ENCODE measurements at regions not wholly inside any gene's neighbourhood (a gene's known extent, or its start where the extent isn't known, plus 50 kb on each side); places are given as distances from the start of the nearest gene placed in this dataset.
"Not testable (repeated sequence)": the region's sequence is repeated elsewhere in the genome, so short reads cannot be mapped to it uniquely, and the experiment has no call there.

DNA sequence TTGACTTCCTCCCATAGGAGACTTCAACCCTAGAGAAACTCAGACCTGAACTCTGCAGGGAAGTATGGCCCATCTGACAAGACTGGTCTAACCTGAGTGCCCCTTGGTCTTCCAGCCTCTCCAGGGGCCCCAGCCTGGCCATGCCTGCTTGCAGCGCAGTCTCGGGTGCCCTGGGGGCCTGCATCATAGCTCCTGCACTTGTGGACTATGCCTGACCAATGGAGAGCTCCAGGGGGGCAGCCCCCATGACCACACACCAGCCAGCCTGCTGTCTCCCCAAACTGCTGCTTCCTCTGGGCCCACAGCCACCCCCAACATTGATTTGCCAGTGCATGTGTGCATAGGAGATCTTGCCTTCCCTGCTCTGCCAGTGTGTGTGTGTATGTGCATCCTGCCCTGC is 608.6 kb upstream of the MARCKS start:
- no peak for FAIRE-seq
- no peaks in the 10 kb centered on the region for H3K27me3 ChIP-seq (ENCODE audit: control insufficient read depth in 2 of 2, insufficient read depth in 2 of 2, low read length in 2 of 2)
- H3K4me1 ChIP-seq (ENCODE audit: control insufficient read depth, extremely low read depth, insufficient read depth, low read length): no peaks in the 10 kb centered on the region
- H3K9me1 ChIP-seq (replicated peaks; ENCODE audit: control insufficient read depth, extremely low read depth, insufficient read depth, low read length): no peaks in the 10 kb centered on the region
- no peaks in the 10 kb centered on the region for H3K36me3 ChIP-seq (ENCODE audit: control insufficient read depth in 2 of 2, extremely low read depth in 1 of 2, insufficient read depth in 2 of 2, low read length in 2 of 2)
- no peak overlapping the region for H2AFZ ChIP-seq (ENCODE audit: low read depth, low read length)
- intact Hi-C loops (cut with micrococcal nuclease): no loop called here
- POLR2A ChIA-PET: no interaction called here
- H3K27ac ChIP-seq (ENCODE audit: insufficient read depth, low read depth, low read length): no peak overlapping the region
- no peak overlapping the region for H3K4me2 ChIP-seq (ENCODE audit: insufficient read depth, low read length)
- H4K20me1 ChIP-seq (replicated peaks; ENCODE audit: control insufficient read depth, extremely low read depth, insufficient read depth, low read length): no peaks in the 10 kb centered on the region
- no peak overlapping the region for H3K4me3 ChIP-seq (replicated peaks in 1 of 3; ENCODE audit: insufficient read depth in 1 of 3, low read depth in 1 of 3, low read length in 3 of 3)
- no peak for TF ChIP-seq MYC (IDR thresholded peaks at IDR 0.05; ENCODE audit: low read depth, low read length)
- TF ChIP-seq, protein P1, sequence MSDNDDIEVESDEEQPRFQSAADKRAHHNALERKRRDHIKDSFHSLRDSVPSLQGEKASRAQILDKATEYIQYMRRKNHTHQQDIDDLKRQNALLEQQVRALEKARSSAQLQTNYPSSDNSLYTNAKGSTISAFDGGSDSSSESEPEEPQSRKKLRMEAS (IDR thresholded peaks at IDR 0.05; ENCODE audit: insufficient read depth, insufficient read length): no peak
- TF ChIP-seq, protein P2, sequence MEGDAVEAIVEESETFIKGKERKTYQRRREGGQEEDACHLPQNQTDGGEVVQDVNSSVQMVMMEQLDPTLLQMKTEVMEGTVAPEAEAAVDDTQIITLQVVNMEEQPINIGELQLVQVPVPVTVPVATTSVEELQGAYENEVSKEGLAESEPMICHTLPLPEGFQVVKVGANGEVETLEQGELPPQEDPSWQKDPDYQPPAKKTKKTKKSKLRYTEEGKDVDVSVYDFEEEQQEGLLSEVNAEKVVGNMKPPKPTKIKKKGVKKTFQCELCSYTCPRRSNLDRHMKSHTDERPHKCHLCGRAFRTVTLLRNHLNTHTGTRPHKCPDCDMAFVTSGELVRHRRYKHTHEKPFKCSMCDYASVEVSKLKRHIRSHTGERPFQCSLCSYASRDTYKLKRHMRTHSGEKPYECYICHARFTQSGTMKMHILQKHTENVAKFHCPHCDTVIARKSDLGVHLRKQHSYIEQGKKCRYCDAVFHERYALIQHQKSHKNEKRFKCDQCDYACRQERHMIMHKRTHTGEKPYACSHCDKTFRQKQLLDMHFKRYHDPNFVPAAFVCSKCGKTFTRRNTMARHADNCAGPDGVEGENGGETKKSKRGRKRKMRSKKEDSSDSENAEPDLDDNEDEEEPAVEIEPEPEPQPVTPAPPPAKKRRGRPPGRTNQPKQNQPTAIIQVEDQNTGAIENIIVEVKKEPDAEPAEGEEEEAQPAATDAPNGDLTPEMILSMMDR (IDR thresholded peaks at IDR 0.05; ENCODE audit: extremely low read depth in 1 of 2, insufficient read depth in 1 of 2, low read depth in 1 of 2, low read length in 2 of 2): no peak
- no peak for TF ChIP-seq POLR2A (IDR thresholded peaks at IDR 0.05; ENCODE audit: low read depth, low read length)
- TF ChIP-seq GATA2 (IDR thresholded peaks at IDR 0.05; ENCODE audit: insufficient read depth, insufficient read length, low read depth, low read length): no peak
- no peak for TF ChIP-seq JUN (IDR thresholded peaks at IDR 0.05; ENCODE audit: borderline replicate concordance, insufficient read depth, insufficient read length, low read depth)
- no peak for TF ChIP-seq POLR2AphosphoS5 (IDR thresholded peaks at IDR 0.05; ENCODE audit: insufficient read depth, low read depth, low read length)
- TF ChIP-seq EZH2 (IDR thresholded peaks at IDR 0.05; ENCODE audit: borderline replicate concordance, low read depth, low read length, severe bottlenecking): no peak
- TF ChIP-seq FOS (IDR thresholded peaks at IDR 0.05; ENCODE audit: borderline replicate concordance, insufficient read depth, low read length): no peak
- dilution Hi-C loops (cut with MboI; ENCODE audit: extremely low pct_ligation_motif_present, low sequenced_read_pairs): no loop called here
- no peak overlapping the region for H3K9ac ChIP-seq (replicated peaks; ENCODE audit: extremely low read depth, insufficient read depth, low read length)
- CTCF ChIA-PET: no interaction called here
- no peak for DNase-seq (ENCODE audit: low read depth, low spot score)
- BruUV-seq (replicated peaks): no TSS peak
- H3K9me3 ChIP-seq (replicated peaks; ENCODE audit: control insufficient read depth, insufficient read depth, low read length): no peaks in the 10 kb centered on the region
- H3K79me2 ChIP-seq (ENCODE audit: control insufficient read depth, insufficient read depth, low read length): no peaks in the 10 kb centered on the region

DNA sequence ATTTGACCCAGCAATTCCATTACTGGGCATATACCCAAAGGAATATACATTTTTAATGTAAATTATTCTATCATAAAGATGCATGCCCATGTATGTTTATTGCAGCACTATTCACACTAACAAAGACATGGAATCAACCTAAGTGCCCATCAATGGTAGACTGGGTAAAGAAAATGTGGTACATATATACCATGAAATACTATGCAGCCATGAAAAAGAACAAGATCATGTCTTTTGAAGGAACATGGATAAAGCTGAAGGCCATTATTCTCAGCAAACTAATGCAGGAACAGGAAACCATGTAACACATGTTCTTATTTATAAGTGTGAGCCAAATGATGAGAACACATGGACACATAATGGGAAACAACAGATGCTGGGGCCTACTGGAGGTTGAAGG is 603.0 kb upstream of the MARCKS start:
- intact Hi-C loops (cut with micrococcal nuclease); CTCF ChIA-PET; DNase-seq (ENCODE audit: low read depth, low spot score); BruUV-seq (replicated peaks); H3K9me3 ChIP-seq (replicated peaks; ENCODE audit: control insufficient read depth, insufficient read depth, low read length); POLR2A ChIA-PET; H3K79me2 ChIP-seq (ENCODE audit: control insufficient read depth, insufficient read depth, low read length); H3K4me2 ChIP-seq (ENCODE audit: insufficient read depth, low read length); H3K4me1 ChIP-seq (ENCODE audit: control insufficient read depth, extremely low read depth, insufficient read depth, low read length); H3K9me1 ChIP-seq (replicated peaks; ENCODE audit: control insufficient read depth, extremely low read depth, insufficient read depth, low read length); H3K27me3 ChIP-seq (ENCODE audit: control insufficient read depth in 2 of 2, insufficient read depth in 2 of 2, low read length in 2 of 2); dilution Hi-C loops (cut with MboI; ENCODE audit: extremely low pct_ligation_motif_present, low sequenced_read_pairs); FAIRE-seq; H3K27ac ChIP-seq (ENCODE audit: insufficient read depth, low read depth, low read length); H3K9ac ChIP-seq (replicated peaks; ENCODE audit: extremely low read depth, insufficient read depth, low read length); H3K4me3 ChIP-seq (replicated peaks in 1 of 3; ENCODE audit: insufficient read depth in 1 of 3, low read depth in 1 of 3, low read length in 3 of 3); H3K36me3 ChIP-seq (ENCODE audit: control insufficient read depth in 2 of 2, extremely low read depth in 1 of 2, insufficient read depth in 2 of 2, low read length in 2 of 2); H4K20me1 ChIP-seq (replicated peaks; ENCODE audit: control insufficient read depth, extremely low read depth, insufficient read depth, low read length); H2AFZ ChIP-seq (ENCODE audit: low read depth, low read length): not testable (repeated sequence)

All from endothelial cell of umbilical vein (primary cell).